Suprapubic skin (tissue), 4 donors: ENCODE measurements at regions not wholly inside any gene's neighbourhood (a gene's known extent, or its start where the extent isn't known, plus 50 kb on each side); places are given as distances from the start of the nearest gene placed in this dataset.

Experiments
- DNase-seq, 2 donors: peaks; one replicate each; pipeline ENCODE4 v3.0.0-alpha.2; 2019; ENCODE audit warnings: low spot score in 2 of 2
- H3K27ac ChIP-seq: fragments of 200-600 bp; sonication (generic); one replicate; pipeline ENCODE4 v1.5.1; 2019
- H3K27me3 ChIP-seq: fragments of 200-600 bp; sonication (generic); one replicate; pipeline ENCODE4 v1.5.1; 2019
- H3K36me3 ChIP-seq: fragments of 200-600 bp; sonication (generic); one replicate; pipeline ENCODE4 v1.5.1; 2019
- H3K4me1 ChIP-seq: fragments of 200-600 bp; sonication (generic); one replicate; pipeline ENCODE4 v1.5.1; 2019
- H3K4me3 ChIP-seq: fragments of 200-600 bp; sonication (generic); one replicate; pipeline ENCODE4 v1.5.1; 2019; ENCODE audit warnings: mild to moderate bottlenecking
- H3K9me3 ChIP-seq: fragments of 200-600 bp; sonication (generic); one replicate; pipeline ENCODE4 v1.5.1; 2019
- EP300 ChIP-seq: sonication (generic); formaldehyde crosslinking; IDR thresholded peaks from one replicate; pipeline ENCODE4 v1.6.1; 2017; ENCODE audit warnings: antibody characterized with exemption
- POLR2A ChIP-seq, 2 donors: fragments of 450-650 bp; IDR thresholded peaks; one replicate each; pipeline ENCODE4 v1.6.1; 2017; ENCODE audit warnings: antibody characterized with exemption in 2 of 2, mild to moderate bottlenecking in 2 of 2, moderate library complexity in 2 of 2
- POLR2AphosphoS5 ChIP-seq, 3 donors: sonication (generic); formaldehyde crosslinking; IDR thresholded peaks; one replicate each; pipeline ENCODE4 v1.6.1; 2017; ENCODE audit warnings: antibody characterized with exemption in 3 of 3
- WGBS: methylation state at CpG from one replicate; pipeline ENCODE4 v1.1.5; 2018; 5-methylcytosine and 5-hydroxymethylcytosine counted together
- TF ChIP-seq, protein P1 (sequence below), 2 donors: fragments of 200-600 bp in 1 of 2; fragments of 450-650 bp in 1 of 2; sonication (generic) in 1 of 2; IDR thresholded peaks; one replicate each; pipeline ENCODE4 v1.5.1; 2016 to 2019; ENCODE audit warnings: antibody characterized with exemption in 2 of 2, mild to moderate bottlenecking in 1 of 2, moderate library complexity in 1 of 2

DNA sequence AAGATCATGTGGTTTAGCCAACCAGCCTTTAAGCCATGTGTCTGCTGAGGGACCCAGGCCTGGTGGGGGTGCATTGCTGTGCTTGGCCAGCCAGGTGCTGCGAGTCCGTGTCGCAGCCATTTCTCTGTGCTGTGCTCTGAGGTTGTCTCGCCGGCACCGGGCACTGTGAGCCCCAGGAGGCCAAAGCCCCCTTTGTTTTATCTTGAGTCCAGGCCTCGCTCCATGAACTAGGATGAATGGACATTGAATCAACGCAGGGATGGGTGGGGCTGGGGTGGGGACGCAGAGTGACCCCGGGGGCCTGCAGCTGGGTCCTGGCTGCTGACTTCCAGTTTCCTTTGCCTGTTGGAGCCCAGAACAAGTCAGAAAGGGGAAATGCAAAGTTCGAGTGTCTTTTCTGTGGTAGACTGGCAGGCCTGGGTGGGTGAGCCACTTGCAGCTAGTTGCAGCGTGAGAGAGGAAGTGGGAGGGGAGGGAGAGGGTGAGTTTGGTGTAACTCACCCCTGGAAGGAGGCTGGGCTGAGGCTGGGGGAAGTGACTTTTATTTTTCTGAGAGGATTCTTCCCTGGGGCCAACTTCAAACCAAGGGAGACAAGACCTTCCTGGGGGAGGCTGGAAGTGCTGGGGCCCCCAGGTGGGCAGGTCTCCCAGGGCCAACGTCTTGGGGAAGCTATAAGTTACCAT, 324.7 kb downstream of the SEC14L1 start:
- peaks cover 69% of the 10 kb centered on the region for H3K4me1 ChIP-seq
- WGBS = 63% methylated on average over 8 of the region's 13 CpGs
- no peaks in the 10 kb centered on the region for H3K27me3 ChIP-seq
- TF ChIP-seq POLR2AphosphoS5 (IDR thresholded peaks at IDR 0.05) (no peak), EP300 (no peak), POLR2A (IDR thresholded peaks at IDR 0.05) (no peak)
- TF ChIP-seq, protein P1, sequence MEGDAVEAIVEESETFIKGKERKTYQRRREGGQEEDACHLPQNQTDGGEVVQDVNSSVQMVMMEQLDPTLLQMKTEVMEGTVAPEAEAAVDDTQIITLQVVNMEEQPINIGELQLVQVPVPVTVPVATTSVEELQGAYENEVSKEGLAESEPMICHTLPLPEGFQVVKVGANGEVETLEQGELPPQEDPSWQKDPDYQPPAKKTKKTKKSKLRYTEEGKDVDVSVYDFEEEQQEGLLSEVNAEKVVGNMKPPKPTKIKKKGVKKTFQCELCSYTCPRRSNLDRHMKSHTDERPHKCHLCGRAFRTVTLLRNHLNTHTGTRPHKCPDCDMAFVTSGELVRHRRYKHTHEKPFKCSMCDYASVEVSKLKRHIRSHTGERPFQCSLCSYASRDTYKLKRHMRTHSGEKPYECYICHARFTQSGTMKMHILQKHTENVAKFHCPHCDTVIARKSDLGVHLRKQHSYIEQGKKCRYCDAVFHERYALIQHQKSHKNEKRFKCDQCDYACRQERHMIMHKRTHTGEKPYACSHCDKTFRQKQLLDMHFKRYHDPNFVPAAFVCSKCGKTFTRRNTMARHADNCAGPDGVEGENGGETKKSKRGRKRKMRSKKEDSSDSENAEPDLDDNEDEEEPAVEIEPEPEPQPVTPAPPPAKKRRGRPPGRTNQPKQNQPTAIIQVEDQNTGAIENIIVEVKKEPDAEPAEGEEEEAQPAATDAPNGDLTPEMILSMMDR (IDR thresholded peaks at IDR 0.05) = no peak
- no peaks in the 10 kb centered on the region for H3K9me3 ChIP-seq
- H3K27ac ChIP-seq = peak overlapping the region; percentile 38
- no peak overlapping the region for H3K4me3 ChIP-seq
- no peaks in the 10 kb centered on the region for H3K36me3 ChIP-seq
- no peak for DNase-seq

DNA sequence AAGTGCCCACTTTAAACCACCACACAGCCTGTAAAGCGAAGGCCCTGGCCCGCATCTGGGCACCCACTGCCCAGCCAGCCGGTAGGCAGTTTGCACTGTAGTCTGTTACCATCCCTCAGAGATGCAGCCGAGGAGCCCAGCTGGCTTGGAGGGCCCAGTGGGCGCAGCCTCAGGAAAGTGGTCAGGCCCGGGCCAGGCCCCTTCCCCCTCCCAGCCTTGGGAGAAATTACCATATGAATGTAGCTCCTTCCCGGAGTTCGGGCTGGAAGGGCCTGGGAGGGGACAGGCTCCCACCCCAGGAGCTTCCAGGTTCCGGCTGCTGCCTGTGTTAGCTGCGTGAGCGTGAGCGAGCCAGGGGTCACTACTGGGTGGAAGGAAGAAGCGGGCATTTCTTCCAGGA, 325.4 kb downstream of the SEC14L1 start:
- H3K9me3 ChIP-seq = no peaks in the 10 kb centered on the region
- H3K27me3 ChIP-seq = no peaks in the 10 kb centered on the region
- no peak for TF ChIP-seq POLR2A (IDR thresholded peaks at IDR 0.05)
- TF ChIP-seq, protein P1 (IDR thresholded peaks at IDR 0.05) = no peak
- TF ChIP-seq EP300 = no peak
- no peak for TF ChIP-seq POLR2AphosphoS5 (IDR thresholded peaks at IDR 0.05)
- H3K4me1 ChIP-seq = peaks cover 69% of the 10 kb centered on the region
- no peak for DNase-seq
- no peak overlapping the region for H3K4me3 ChIP-seq
- peak overlapping the region; percentile 38 for H3K27ac ChIP-seq
- 81% methylated on average over 6 of the region's 13 CpGs for WGBS
- H3K36me3 ChIP-seq = no peaks in the 10 kb centered on the region

DNA sequence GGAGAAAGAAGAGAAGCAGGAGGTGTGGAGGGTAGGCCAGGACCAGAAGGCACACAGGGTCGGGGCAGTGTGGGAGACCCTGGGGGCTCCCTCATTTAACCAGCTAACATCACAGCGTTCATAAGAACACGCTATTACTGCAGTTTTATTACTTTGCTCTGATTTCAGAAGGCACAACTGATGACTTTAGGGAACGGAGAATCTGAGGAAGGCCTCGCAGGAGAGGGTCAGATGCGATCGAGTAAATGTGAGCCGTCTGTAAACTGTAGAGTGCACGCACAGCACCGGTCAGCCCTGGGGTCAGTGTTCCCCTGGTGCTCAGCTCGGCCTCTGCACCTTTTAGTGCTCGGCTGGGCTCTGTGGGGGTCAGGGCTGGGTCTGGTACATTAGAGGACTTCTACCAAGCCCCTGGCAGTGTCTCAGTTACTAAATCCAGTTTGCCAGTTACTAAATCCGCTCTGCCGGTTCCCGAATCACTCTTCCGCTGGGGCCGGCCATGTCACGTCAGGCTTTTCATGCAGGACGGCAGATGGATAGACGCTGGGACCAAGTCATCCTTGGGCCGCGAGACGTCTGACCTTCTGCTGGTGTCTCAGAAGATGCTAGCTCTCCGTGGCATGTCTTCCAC, 325.9 kb downstream of the SEC14L1 start:
- 90% methylated on average over 22 of the region's 24 CpGs for WGBS
- H3K4me1 ChIP-seq = peaks cover 69% of the 10 kb centered on the region
- peak overlapping the region; percentile 38 for H3K27ac ChIP-seq

DNA sequence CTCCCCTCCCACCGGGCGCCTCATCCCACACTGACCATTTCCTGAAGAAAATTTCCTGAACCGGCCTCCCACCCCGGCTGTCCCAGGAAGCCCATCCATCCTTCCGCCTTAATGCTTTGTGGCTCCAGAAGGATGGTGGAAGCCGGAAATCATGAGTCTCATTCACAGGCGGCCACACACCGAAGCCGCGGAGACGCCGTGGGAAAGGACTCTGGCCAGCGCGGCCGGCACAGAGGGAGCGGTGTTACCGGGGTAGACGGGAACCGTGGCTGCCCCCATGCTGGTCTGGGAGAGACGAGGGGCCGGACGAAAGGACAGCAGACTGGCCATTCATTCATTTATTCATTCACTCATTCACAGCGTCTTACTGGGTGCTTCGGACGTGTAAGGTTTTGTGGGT, 326.8 kb downstream of the SEC14L1 start:
- Histone ChIP-seq H3K27ac (no peak overlapping the region), H3K36me3 (no peaks in the 10 kb centered on the region)
- DNase-seq = no peak

More for the DNA sequence above, 325.9 kb downstream of the SEC14L1 start:
- Histone ChIP-seq H3K9me3 (no peaks in the 10 kb centered on the region), H3K4me3 (no peak overlapping the region), H3K27me3 (no peaks in the 10 kb centered on the region), H3K36me3 (no peaks in the 10 kb centered on the region)
- TF ChIP-seq POLR2AphosphoS5 (IDR thresholded peaks at IDR 0.05) = no peak
- TF ChIP-seq POLR2A (IDR thresholded peaks at IDR 0.05) = no peak
- no peak for TF ChIP-seq EP300
- DNase-seq = no peak

DNA sequence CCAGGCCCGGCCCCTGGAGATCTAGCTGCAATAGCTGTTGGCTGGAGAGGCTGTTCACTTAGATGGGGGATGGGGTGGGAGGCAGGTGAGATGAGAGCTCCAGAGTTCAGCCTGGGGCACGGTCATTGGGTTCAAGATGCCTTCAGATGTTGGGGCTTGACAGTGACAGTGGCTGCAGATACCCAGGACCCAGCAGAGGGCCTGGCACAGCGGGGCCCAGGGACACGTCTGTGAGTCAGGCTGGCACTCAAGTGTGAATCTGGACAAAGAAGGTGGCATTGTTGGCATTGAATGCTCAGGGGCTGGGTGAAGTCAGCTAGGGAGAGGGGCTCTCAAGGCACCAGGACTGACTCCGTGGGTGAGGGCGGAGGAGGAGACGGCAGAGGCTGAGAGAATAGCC, 328.1 kb downstream of the SEC14L1 start:
- Histone ChIP-seq H3K27me3 (no peaks in the 10 kb centered on the region), H3K36me3 (no peaks in the 10 kb centered on the region), H3K4me3 (no peak overlapping the region), H3K27ac (no peak overlapping the region), H3K4me1 (peaks cover 75% of the 10 kb centered on the region), H3K9me3 (no peaks in the 10 kb centered on the region)
- no peak for TF ChIP-seq POLR2A (IDR thresholded peaks at IDR 0.05)
- TF ChIP-seq, protein P1 (IDR thresholded peaks at IDR 0.05) = no peak
- no peak for TF ChIP-seq POLR2AphosphoS5 (IDR thresholded peaks at IDR 0.05)
- no peak for TF ChIP-seq EP300
- WGBS = 94% methylated on average over 7 of the region's 7 CpGs
- DNase-seq = no peak

More for the DNA sequence above, 326.8 kb downstream of the SEC14L1 start:
- 93% methylated on average over 25 of the region's 25 CpGs for WGBS
- Histone ChIP-seq H3K27me3 (no peaks in the 10 kb centered on the region), H3K4me1 (peaks cover 69% of the 10 kb centered on the region), H3K9me3 (no peaks in the 10 kb centered on the region), H3K4me3 (no peak overlapping the region)
- no peak for TF ChIP-seq POLR2AphosphoS5 (IDR thresholded peaks at IDR 0.05)

DNA sequence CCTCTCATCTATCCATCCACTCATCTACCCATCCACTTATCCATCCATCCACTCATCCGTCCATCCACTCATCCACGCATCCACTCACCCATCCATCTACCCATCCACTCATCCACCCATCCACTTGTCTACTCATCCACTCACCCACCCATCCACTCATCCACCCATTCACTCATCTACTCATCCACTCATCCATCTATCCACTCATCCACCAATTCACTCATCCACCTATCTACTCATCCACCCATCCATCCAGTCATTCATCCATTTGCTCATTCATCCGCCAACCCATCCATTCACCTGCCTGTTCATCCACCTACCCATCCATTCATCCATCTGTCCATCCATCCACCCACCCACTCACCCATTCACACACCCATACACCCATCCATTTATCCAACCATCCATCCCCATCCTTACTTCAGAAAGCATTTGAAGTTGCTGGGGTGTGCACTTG, 329.6 kb downstream of the SEC14L1 start:
- Histone ChIP-seq H3K36me3 (no peaks in the 10 kb centered on the region), H3K9me3 (no peaks in the 10 kb centered on the region), H3K27ac (no peak overlapping the region), H3K4me3 (no peak overlapping the region), H3K4me1 (peaks cover 80% of the 10 kb centered on the region), H3K27me3 (no peaks in the 10 kb centered on the region)
- WGBS = 98% methylated on average over 3 of the region's 3 CpGs
- no peak for TF ChIP-seq POLR2A (IDR thresholded peaks at IDR 0.05)
- no peak for TF ChIP-seq EP300
- TF ChIP-seq POLR2AphosphoS5 (IDR thresholded peaks at IDR 0.05) = no peak
- TF ChIP-seq, protein P1 (IDR thresholded peaks at IDR 0.05) = no peak
- no peak for DNase-seq
